ENCODE measurements at regions not wholly inside any gene's neighbourhood (a gene's known extent, or its start where the extent isn't known, plus 50 kb on each side); places are given as distances from the start of the nearest gene placed in this dataset.

- H2AK5ac ChIP-seq (ENCODE audit: low read depth, low read length) = no peak overlapping the region
Measured at GRCh38 chr4:144296941-144297340, 156.4 kb upstream of the GYPA start.

More at GRCh38 chr4:144296941-144297340, 156.4 kb upstream of the GYPA start:
- H3K14ac ChIP-seq (ENCODE audit: insufficient read length) = no peak overlapping the region
- FAIRE-seq (no peak), DNase-seq (ENCODE audit: low read depth in 1 of 2, low spot score in 2 of 2) (no peak)
- no peaks in the 10 kb centered on the region for H3K27me3 ChIP-seq (replicated peaks in 1 of 4; ENCODE audit: control insufficient read depth in 3 of 4, extremely low read depth in 1 of 4, insufficient read depth in 3 of 4, low read length in 3 of 4)
- H3K9me3 ChIP-seq (ENCODE audit: insufficient read depth in 2 of 2, low read depth in 1 of 2, low read length in 1 of 2) = no peaks in the 10 kb centered on the region
- no peaks in the 10 kb centered on the region for H3K23me2 ChIP-seq (ENCODE audit: low read depth, low read length)
- H3K56ac ChIP-seq (replicated peaks; ENCODE audit: insufficient read length, low read depth, low read length) = no peak overlapping the region
- no peak overlapping the region for H3K9ac ChIP-seq (replicated peaks in 1 of 4; ENCODE audit: extremely low read depth in 1 of 4, low read depth in 3 of 4, low read length in 3 of 4)
- H2BK20ac ChIP-seq (ENCODE audit: low read length) = no peak overlapping the region
- no peak overlapping the region for H3K18ac ChIP-seq (ENCODE audit: extremely low read depth, low read length)
- no peak overlapping the region for H3K4me3 ChIP-seq (ENCODE audit: extremely low read depth in 1 of 4, insufficient read depth in 2 of 4, low read depth in 3 of 4, low read length in 4 of 4)
- no peak overlapping the region for H2BK5ac ChIP-seq (ENCODE audit: low read depth, low read length)
- no peak overlapping the region for H3K23ac ChIP-seq (ENCODE audit: insufficient read length)
- no peak for TF ChIP-seq HDAC6 (IDR thresholded peaks at IDR 0.05; ENCODE audit: low read depth, low read length)
- ChIA-PET CTCF (ENCODE audit: partially characterized antibody) (no interaction called here), POLR2A (ENCODE audit: partially characterized antibody) (no interaction called here)
- no peak overlapping the region for H3K4me2 ChIP-seq (ENCODE audit: insufficient read depth in 1 of 2, low read depth in 2 of 2, low read length in 2 of 2)
- H3K4me1 ChIP-seq (replicated peaks in 1 of 4; ENCODE audit: control insufficient read depth in 3 of 4, insufficient read depth in 4 of 4, low read length in 3 of 4) = no peaks in the 10 kb centered on the region
- no peak overlapping the region for H4K8ac ChIP-seq (ENCODE audit: extremely low read depth, insufficient read depth, low read length)
- no peaks in the 10 kb centered on the region for H3K79me2 ChIP-seq (ENCODE audit: control insufficient read depth in 1 of 2, insufficient read depth in 2 of 2, low read length in 2 of 2)
- H4K5ac ChIP-seq (ENCODE audit: insufficient read length, low read depth, low read length) = no peak overlapping the region
- no peak overlapping the region for H2BK120ac ChIP-seq (replicated peaks; ENCODE audit: low read depth, low read length)
- no peak overlapping the region for H2BK15ac ChIP-seq (ENCODE audit: low read length)
- 90% methylated on average over 2 of the region's 2 CpGs; no CpG with 5 or more reads in 1 of the 2 experiments for WGBS, 2 experiments (ENCODE audit: extremely low coverage in 1 of 2, insufficient coverage in 1 of 2, insufficient read length in 1 of 2, insufficient replicate concordance in 2 of 2, low coverage in 1 of 2, low lambda C conversion rate in 2 of 2, missing lambda C conversion rate in 1 of 2)
- no peaks in the 10 kb centered on the region for H4K20me1 ChIP-seq (replicated peaks in 1 of 2; ENCODE audit: control insufficient read depth in 1 of 2, insufficient read depth in 2 of 2, low read length in 2 of 2)
- no peak overlapping the region for H3K27ac ChIP-seq (ENCODE audit: low read depth, low read length)
- no peak overlapping the region for H3K4ac ChIP-seq (replicated peaks; ENCODE audit: insufficient read length, low read depth, low read length)
- H3K79me1 ChIP-seq (ENCODE audit: low read depth, low read length) = no peaks in the 10 kb centered on the region
- no peak overlapping the region for H4K91ac ChIP-seq (replicated peaks; ENCODE audit: insufficient read length, low read length)
- no peaks in the 10 kb centered on the region for H3K36me3 ChIP-seq (ENCODE audit: control insufficient read depth in 2 of 4, insufficient read depth in 4 of 4, low read length in 3 of 4)
- H2BK12ac ChIP-seq (ENCODE audit: low read depth, low read length) = no peak overlapping the region
- H2AFZ ChIP-seq (ENCODE audit: low read length) = no peak overlapping the region

Measured in H1 (cell line).